Karpas-422 (cell line): ENCODE measurements at regions not wholly inside any gene's neighbourhood (a gene's known extent, or its start where the extent isn't known, plus 50 kb on each side); places are given as distances from the start of the nearest gene placed in this dataset.

ENCODE experiments used
- DNase-seq: peaks from one replicate; pipeline ENCODE4 v3.0.0-alpha.2; 2015
- H2AFZ ChIP-seq: fragments of 200-600 bp; sonication (generic); 2 replicates; pipeline ENCODE4 v1.6.1; 2014; ENCODE audit warnings: antibody characterized with exemption, low read length, mixed read lengths
- H3K27ac ChIP-seq: fragments of 200-600 bp; sonication (generic); 2 replicates; pipeline ENCODE4 v1.5.1; 2014; ENCODE audit warnings: mild to moderate bottlenecking, low read length, moderate library complexity
- H3K27me3 ChIP-seq: fragments of 200-600 bp; sonication (generic); 2 replicates; pipeline ENCODE4 v1.6.1; 2014; ENCODE audit warnings: low read length, mixed read lengths
- H3K36me3 ChIP-seq: fragments of 200-600 bp; sonication (generic); 2 replicates; pipeline ENCODE4 v1.6.1; 2014; ENCODE audit warnings: low read length, mixed read lengths; ENCODE audit not compliant: insufficient read depth
- H3K4me1 ChIP-seq: fragments of 200-600 bp; sonication (generic); 2 replicates; pipeline ENCODE4 v1.6.1; 2014; ENCODE audit warnings: mild to moderate bottlenecking, low read length, mixed read lengths
- H3K4me2 ChIP-seq: fragments of 200-600 bp; sonication (generic); 2 replicates; pipeline ENCODE4 v1.6.1; 2014; ENCODE audit warnings: low read length, low read depth, mild to moderate bottlenecking; ENCODE audit not compliant: poor library complexity, severe bottlenecking
- H3K4me3 ChIP-seq: fragments of 200-600 bp; sonication (generic); 2 replicates; pipeline ENCODE4 v1.5.1; 2014; ENCODE audit warnings: mild to moderate bottlenecking, antibody characterized with exemption, low read length, mixed read lengths
- H3K79me2 ChIP-seq: fragments of 200-600 bp; sonication (generic); 2 replicates; pipeline ENCODE4 v1.6.1; 2014; ENCODE audit warnings: mild to moderate bottlenecking, low read length, mixed read lengths
- H3K9ac ChIP-seq: fragments of 200-600 bp; sonication (generic); 2 replicates; pipeline ENCODE4 v1.6.0; 2014; ENCODE audit warnings: low read length
- H3K9me2 ChIP-seq: fragments of 200-600 bp; sonication (generic), shearing (Covaris generic); replicated peaks from 2 replicates; pipeline ENCODE4 v1.6.0; 2014; ENCODE audit warnings: mild to moderate bottlenecking, low read length, moderate library complexity; ENCODE audit not compliant: insufficient read depth
- H3K9me3 ChIP-seq: fragments of 300-700, 200-600 bp; sonication (generic); 2 replicates; pipeline ENCODE4 v1.6.1; 2014; ENCODE audit warnings: low read length, mixed read lengths
- H4K20me1 ChIP-seq: fragments of 200-600 bp; sonication (generic); 2 replicates; pipeline ENCODE4 v1.6.1; 2014; ENCODE audit warnings: mild to moderate bottlenecking, antibody characterized with exemption, low read length, low read depth; ENCODE audit not compliant: insufficient read depth

GRCh38 chr10:78550716-78551115, 517.1 kb downstream of the RPS24 start:
- Histone ChIP-seq H3K79me2 (no peaks in the 10 kb centered on the region), H3K9me2 (no peaks in the 10 kb centered on the region), H3K27ac (no peak overlapping the region), H4K20me1 (no peaks in the 10 kb centered on the region), H2AFZ (no peak overlapping the region), H3K9ac (no peak overlapping the region), H3K4me2 (no peak overlapping the region), H3K9me3 (no peaks in the 10 kb centered on the region), H3K27me3 (no peaks in the 10 kb centered on the region), H3K4me1 (no peaks in the 10 kb centered on the region), H3K4me3 (no peak overlapping the region), H3K36me3 (no peaks in the 10 kb centered on the region)
- DNase-seq, result no peak

- no peaks in the 10 kb centered on the region for H3K79me2 ChIP-seq
- no peaks in the 10 kb centered on the region for H3K4me1 ChIP-seq
- H3K9me2 ChIP-seq, result no peaks in the 10 kb centered on the region
- no peak overlapping the region for H3K4me3 ChIP-seq
- no peak overlapping the region for H3K27ac ChIP-seq
- no peak for DNase-seq
- no peak overlapping the region for H3K4me2 ChIP-seq
- H3K27me3 ChIP-seq, result no peaks in the 10 kb centered on the region
- no peaks in the 10 kb centered on the region for H4K20me1 ChIP-seq
- no peaks in the 10 kb centered on the region for H3K36me3 ChIP-seq
- no peaks in the 10 kb centered on the region for H3K9me3 ChIP-seq
- no peak overlapping the region for H2AFZ ChIP-seq
- H3K9ac ChIP-seq, result no peak overlapping the region
These were observed 517.4 kb upstream of the ZMIZ1 start for GRCh38 chr10:78551184-78552005.

DNA sequence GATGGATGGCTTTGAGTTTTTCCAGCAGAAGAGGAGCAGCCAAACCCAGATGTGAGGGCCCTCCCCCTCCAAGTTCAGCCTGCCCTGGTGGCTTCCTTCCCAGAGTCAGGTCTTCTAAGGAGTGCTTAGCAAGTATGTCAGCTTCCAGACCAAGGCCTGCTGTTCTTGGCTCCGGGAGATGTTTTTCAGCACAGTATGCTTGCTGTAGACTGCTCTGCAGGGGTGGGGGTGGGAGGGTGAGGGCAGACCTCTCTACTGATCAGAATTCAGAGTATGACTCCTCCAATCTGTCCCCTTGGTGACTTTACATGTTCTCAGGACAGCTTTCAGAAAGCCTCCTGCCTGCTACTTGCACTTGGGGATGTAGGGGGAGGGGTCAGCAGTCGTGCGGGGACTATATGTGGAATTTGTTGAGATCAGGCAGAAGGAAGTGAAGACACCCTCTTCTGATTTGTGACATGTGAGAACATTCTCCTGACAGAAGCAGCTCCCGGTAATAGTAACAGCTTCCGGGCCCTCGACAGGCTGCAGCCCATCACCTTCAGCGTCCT, 516.4 kb upstream of the ZMIZ1 start:
- no peaks in the 10 kb centered on the region for H3K36me3 ChIP-seq
- H3K9me3 ChIP-seq, result no peaks in the 10 kb centered on the region
- no peak overlapping the region for H3K4me3 ChIP-seq
- H3K9me2 ChIP-seq, result no peaks in the 10 kb centered on the region
- no peak overlapping the region for H3K9ac ChIP-seq
- H3K79me2 ChIP-seq, result no peaks in the 10 kb centered on the region
- H2AFZ ChIP-seq, result no peak overlapping the region
- DNase-seq, result no peak
- no peaks in the 10 kb centered on the region for H4K20me1 ChIP-seq
- H3K27ac ChIP-seq, result no peak overlapping the region
- no peak overlapping the region for H3K4me2 ChIP-seq
- H3K4me1 ChIP-seq, result no peaks in the 10 kb centered on the region
- H3K27me3 ChIP-seq, result no peaks in the 10 kb centered on the region

DNA sequence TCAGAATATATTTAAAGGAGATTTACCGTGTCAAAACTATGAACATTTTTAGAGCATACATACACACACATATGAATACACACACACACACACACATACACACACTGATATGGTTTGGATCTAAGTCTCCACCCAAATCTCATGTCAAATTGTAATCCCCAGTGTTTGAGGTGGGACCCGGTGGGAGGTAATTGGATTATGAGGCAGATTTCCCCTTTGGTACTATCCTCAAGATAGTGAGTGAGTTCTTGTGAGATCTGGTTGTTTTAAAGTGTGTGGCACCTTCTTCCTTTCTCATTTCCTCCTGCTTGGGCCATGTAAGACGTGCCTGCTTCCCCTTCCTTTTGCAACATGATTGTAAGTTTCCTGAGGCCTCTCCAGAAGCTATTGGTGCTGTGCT, 515.0 kb upstream of the ZMIZ1 start:
- Histone ChIP-seq H2AFZ (no peak overlapping the region), H4K20me1 (no peaks in the 10 kb centered on the region), H3K36me3 (no peaks in the 10 kb centered on the region), H3K9me3 (no peaks in the 10 kb centered on the region), H3K79me2 (no peaks in the 10 kb centered on the region), H3K27ac (no peak overlapping the region), H3K4me2 (no peak overlapping the region), H3K4me3 (no peak overlapping the region), H3K9ac (no peak overlapping the region), H3K9me2 (no peaks in the 10 kb centered on the region), H3K4me1 (no peaks in the 10 kb centered on the region), H3K27me3 (no peaks in the 10 kb centered on the region)
- no peak for DNase-seq

DNA sequence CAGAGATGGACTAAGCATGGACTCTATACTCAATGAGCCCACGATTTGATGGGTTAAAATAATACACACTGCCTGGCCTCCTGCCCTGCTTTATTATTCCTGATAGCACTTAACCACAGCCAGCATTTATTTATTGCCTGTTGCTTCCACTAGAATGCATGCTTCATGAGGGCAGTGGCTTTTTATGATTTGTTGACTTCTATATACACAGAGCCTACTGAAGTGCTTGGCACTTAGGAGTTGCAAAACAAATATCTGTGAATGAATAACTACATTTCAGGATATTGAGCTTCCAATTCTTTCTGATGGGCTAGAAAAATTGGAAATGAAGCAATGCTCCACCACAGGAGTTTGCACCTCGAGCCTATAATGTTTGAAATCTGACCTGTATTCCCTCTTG, 513.6 kb upstream of the ZMIZ1 start:
- no peaks in the 10 kb centered on the region for H3K9me2 ChIP-seq
- H3K27me3 ChIP-seq, result no peaks in the 10 kb centered on the region
- no peak for DNase-seq
- no peaks in the 10 kb centered on the region for H3K4me1 ChIP-seq
- H3K79me2 ChIP-seq, result no peaks in the 10 kb centered on the region
- no peaks in the 10 kb centered on the region for H3K9me3 ChIP-seq
- no peak overlapping the region for H3K4me3 ChIP-seq
- no peak overlapping the region for H3K4me2 ChIP-seq
- no peak overlapping the region for H2AFZ ChIP-seq
- no peaks in the 10 kb centered on the region for H4K20me1 ChIP-seq
- no peaks in the 10 kb centered on the region for H3K36me3 ChIP-seq
- no peak overlapping the region for H3K27ac ChIP-seq
- no peak overlapping the region for H3K9ac ChIP-seq

DNA sequence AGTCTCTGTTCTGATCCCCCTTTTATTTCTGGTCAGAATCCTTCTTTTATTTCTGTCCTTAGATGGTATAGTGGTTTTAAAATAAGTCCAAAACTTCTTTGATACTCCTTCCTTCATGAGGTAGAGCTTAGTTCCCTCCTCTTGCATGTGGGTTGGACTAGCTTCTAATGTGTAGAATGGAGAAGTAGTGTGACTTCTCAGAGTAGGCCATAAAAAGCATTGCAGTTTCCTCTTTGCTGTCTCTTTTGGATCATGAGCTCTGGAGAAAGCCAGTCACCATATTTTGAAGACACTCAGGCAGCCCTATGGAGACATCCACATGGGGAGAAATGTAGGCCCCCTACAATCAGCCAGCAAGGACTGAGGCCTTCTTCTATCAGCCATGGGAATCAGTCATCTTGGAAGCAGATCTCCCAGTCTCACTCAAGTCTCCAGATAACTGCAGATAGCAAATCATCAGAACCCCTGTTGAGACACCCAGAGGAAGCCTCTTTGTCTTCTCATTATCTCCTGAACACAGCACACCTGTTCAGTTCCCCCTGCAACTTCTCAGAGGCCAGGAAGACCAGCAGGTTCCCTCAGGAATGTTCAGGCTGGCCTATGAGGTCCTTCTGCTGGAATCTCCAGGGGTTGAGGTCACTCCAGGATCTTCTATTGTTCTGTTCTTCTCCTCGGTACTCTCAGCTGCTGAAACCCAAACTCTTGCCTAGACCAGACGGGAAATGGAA, 511.9 kb upstream of the ZMIZ1 start:
- no peak overlapping the region for H2AFZ ChIP-seq
- no peak overlapping the region for H3K9ac ChIP-seq
- no peak overlapping the region for H3K4me2 ChIP-seq
- no peaks in the 10 kb centered on the region for H3K36me3 ChIP-seq
- H3K4me1 ChIP-seq, result no peaks in the 10 kb centered on the region
- H3K27me3 ChIP-seq, result no peaks in the 10 kb centered on the region
- H3K9me3 ChIP-seq, result no peaks in the 10 kb centered on the region
- H3K9me2 ChIP-seq, result no peaks in the 10 kb centered on the region
- no peak overlapping the region for H3K27ac ChIP-seq
- H4K20me1 ChIP-seq, result no peaks in the 10 kb centered on the region
- DNase-seq, result no peak
- H3K4me3 ChIP-seq, result no peak overlapping the region
- H3K79me2 ChIP-seq, result no peaks in the 10 kb centered on the region

GRCh38 chr10:78557433-78557925, 511.3 kb upstream of the ZMIZ1 start:
- no peaks in the 10 kb centered on the region for H3K9me2 ChIP-seq
- H3K27ac ChIP-seq, result no peak overlapping the region
- H2AFZ ChIP-seq, result no peak overlapping the region
- H3K36me3 ChIP-seq, result no peaks in the 10 kb centered on the region
- no peaks in the 10 kb centered on the region for H3K27me3 ChIP-seq
- no peaks in the 10 kb centered on the region for H3K79me2 ChIP-seq
- no peaks in the 10 kb centered on the region for H3K4me1 ChIP-seq
- no peak overlapping the region for H3K4me2 ChIP-seq
- DNase-seq, result no peak
- no peaks in the 10 kb centered on the region for H4K20me1 ChIP-seq
- no peak overlapping the region for H3K4me3 ChIP-seq
- no peaks in the 10 kb centered on the region for H3K9me3 ChIP-seq
- H3K9ac ChIP-seq, result no peak overlapping the region

DNA sequence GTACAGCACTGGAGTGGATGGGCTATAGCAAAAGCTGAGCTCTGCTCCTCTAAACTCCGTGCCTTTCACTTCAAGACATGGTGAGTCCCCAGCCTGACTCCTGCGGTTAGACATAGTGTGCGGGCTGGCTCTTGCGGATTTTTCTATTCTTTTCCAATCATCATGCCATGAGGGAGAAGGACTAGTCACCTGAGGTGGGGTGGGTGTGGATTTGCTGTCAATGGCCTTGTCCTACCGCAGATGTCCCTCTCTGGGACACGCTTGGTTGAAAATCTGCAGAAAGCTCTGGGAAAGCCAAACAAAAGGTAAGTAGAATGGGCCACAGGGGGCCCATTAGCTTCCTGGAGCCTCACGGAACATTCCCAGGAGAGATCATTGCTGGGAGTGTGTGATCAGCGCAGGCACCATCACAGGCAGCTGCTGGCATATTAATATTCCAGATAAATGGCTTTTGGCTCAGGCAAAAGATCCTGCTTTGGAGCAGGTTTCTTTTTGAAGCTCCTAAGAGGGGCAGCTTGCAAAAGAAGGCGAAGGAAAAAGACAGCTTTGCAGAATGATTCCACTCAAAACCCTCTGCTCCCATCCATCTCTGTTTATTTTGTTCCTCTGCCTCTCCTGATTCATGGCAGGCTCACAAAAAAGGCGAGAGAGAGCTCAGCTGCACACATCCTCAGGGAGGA, 509.0 kb upstream of the ZMIZ1 start:
- H3K27me3 ChIP-seq, result no peaks in the 10 kb centered on the region
- H3K36me3 ChIP-seq, result no peaks in the 10 kb centered on the region
- no peaks in the 10 kb centered on the region for H3K9me3 ChIP-seq

More for the DNA sequence above, 509.0 kb upstream of the ZMIZ1 start:
- H3K9me2 ChIP-seq, result no peaks in the 10 kb centered on the region
- no peaks in the 10 kb centered on the region for H3K4me1 ChIP-seq
- H3K4me3 ChIP-seq, result no peak overlapping the region
- no peaks in the 10 kb centered on the region for H4K20me1 ChIP-seq
- no peaks in the 10 kb centered on the region for H3K79me2 ChIP-seq
- no peak overlapping the region for H3K9ac ChIP-seq
- no peak overlapping the region for H3K27ac ChIP-seq
- no peak overlapping the region for H3K4me2 ChIP-seq
- no peak for DNase-seq
- no peak overlapping the region for H2AFZ ChIP-seq
